Endothelial cell of umbilical vein (primary cell): ENCODE measurements at regions not wholly inside any gene's neighbourhood (a gene's known extent, or its start where the extent isn't known, plus 50 kb on each side); places are given as distances from the start of the nearest gene placed in this dataset.

Experiments
- BruUV-seq: library from RNA; stranded (reverse); fragments of 400-500 nt; replicated peaks from 2 replicates; lab custom pipeline; 2021; lab: Mats Ljungman, UMichigan
- CTCF ChIA-PET: fragments of 300-600, 350-600 bp; sonication (Branson Sonifier 250); formaldehyde crosslinking; loops from one replicate; lab custom pipeline; 2021; ENCODE audit warnings: antibody characterized with exemption, inconsistent platforms; lab: Charles Lee
- POLR2A ChIA-PET: fragments of 300-600, 350-600 bp; sonication (Branson Sonifier 250); formaldehyde crosslinking; loops from one replicate; lab custom pipeline; 2021; ENCODE audit warnings: antibody characterized with exemption, inconsistent platforms; lab: Charles Lee
- DNase-seq: peaks from one replicate; pipeline ENCODE4 v3.0.0-alpha.2; 2011; ENCODE audit warnings: low read depth, low spot score
- FAIRE-seq: peaks from 2 replicates; lab custom pipeline; 2011; peaks lifted over from hg19 to GRCh38; lab: Jason Lieb, UNC
- H2AFZ ChIP-seq: 2 replicates; pipeline ENCODE4 v1.6.0; 2012; ENCODE audit warnings: low read depth, low read length, control low read depth, inconsistent platforms
- H3K27ac ChIP-seq: 2 replicates; pipeline ENCODE4 v1.5.1; 2011; ENCODE audit warnings: low read depth, mild to moderate bottlenecking, control low read depth, low read length, moderate library complexity; ENCODE audit not compliant: insufficient read depth
- H3K27me3 ChIP-seq, 2 experiments: 2 replicates each; pipeline versions ENCODE4 v1.6.0 to v1.6.1; 2011; ENCODE audit warnings: low read length in 2 of 2, mixed read lengths in 1 of 2; ENCODE audit not compliant: control insufficient read depth in 2 of 2, insufficient read depth in 2 of 2
- H3K36me3 ChIP-seq, 2 experiments: 2 replicates in 1 of 2; 3 replicates in 1 of 2; pipeline ENCODE4 v1.5.1; 2011; ENCODE audit warnings: low read length in 2 of 2, mild to moderate bottlenecking in 1 of 2, moderate library complexity in 1 of 2; ENCODE audit not compliant: control insufficient read depth in 2 of 2, insufficient read depth in 2 of 2; ENCODE audit errors: extremely low read depth in 1 of 2
- H3K4me1 ChIP-seq: 3 replicates; pipeline ENCODE4 v1.5.1; 2011; ENCODE audit warnings: mild to moderate bottlenecking, low read length; ENCODE audit not compliant: control insufficient read depth, insufficient read depth; ENCODE audit errors: extremely low read depth
- H3K4me2 ChIP-seq: 2 replicates; pipeline ENCODE4 v1.6.1; 2011; ENCODE audit warnings: low read length, control low read depth, mixed read lengths; ENCODE audit not compliant: insufficient read depth
- H3K4me3 ChIP-seq, 3 experiments: fragments of 200-600 bp in 1 of 3; sonication (generic), shearing (Covaris generic) in 1 of 3; replicated peaks in 1 of 3; 2 replicates each; pipeline ENCODE4 v1.5.1; 2011 to 2016; ENCODE audit warnings: control low read depth in 3 of 3, low read length in 3 of 3, mild to moderate bottlenecking in 2 of 3, inconsistent platforms in 1 of 3, low read depth in 1 of 3, moderate library complexity in 1 of 3; ENCODE audit not compliant: insufficient read depth in 1 of 3
- H3K79me2 ChIP-seq: 2 replicates; pipeline ENCODE4 v1.6.0; 2012; ENCODE audit warnings: low read length, inconsistent platforms; ENCODE audit not compliant: control insufficient read depth, insufficient read depth
- H3K9ac ChIP-seq: replicated peaks from 2 replicates; pipeline ENCODE3; 2011; ENCODE audit warnings: low read length, control low read depth; ENCODE audit not compliant: insufficient read depth; ENCODE audit errors: extremely low read depth
- H3K9me1 ChIP-seq: replicated peaks from 3 replicates; pipeline ENCODE4 v1.6.0; 2011; ENCODE audit warnings: mild to moderate bottlenecking, low read length; ENCODE audit not compliant: control insufficient read depth, insufficient read depth; ENCODE audit errors: extremely low read depth
- H3K9me3 ChIP-seq: replicated peaks from 2 replicates; pipeline ENCODE4 v1.5.1; 2012; ENCODE audit warnings: low read length, inconsistent platforms; ENCODE audit not compliant: control insufficient read depth, insufficient read depth
- H4K20me1 ChIP-seq: replicated peaks from 2 replicates; pipeline ENCODE3; 2011; ENCODE audit warnings: mild to moderate bottlenecking, low read length; ENCODE audit not compliant: control insufficient read depth, insufficient read depth; ENCODE audit errors: extremely low read depth
- FOS ChIP-seq: IDR thresholded peaks from 2 replicates; pipeline ENCODE4 v1.6.1; 2011; ENCODE audit warnings: mild to moderate bottlenecking, low read length, moderate library complexity, borderline replicate concordance; ENCODE audit not compliant: insufficient read depth
- GATA2 ChIP-seq: IDR thresholded peaks from 2 replicates; pipeline ENCODE4 v1.7.0; 2011; ENCODE audit warnings: low read depth, mild to moderate bottlenecking, moderate library complexity, mixed read lengths, low read length; ENCODE audit not compliant: insufficient read length, insufficient read depth
- JUN ChIP-seq: IDR thresholded peaks from 2 replicates; pipeline ENCODE4 v1.6.1; 2011; ENCODE audit warnings: borderline replicate concordance, low read depth; ENCODE audit not compliant: insufficient read length, insufficient read depth
- MYC ChIP-seq: IDR thresholded peaks from one replicate; pipeline ENCODE4 v1.6.1; 2011; ENCODE audit warnings: mild to moderate bottlenecking, low read depth, low read length
- POLR2A ChIP-seq: IDR thresholded peaks from 2 replicates; pipeline ENCODE4 v1.6.1; 2012; ENCODE audit warnings: low read depth, mild to moderate bottlenecking, control low read depth, low read length
- POLR2AphosphoS5 ChIP-seq: IDR thresholded peaks from 2 replicates; pipeline ENCODE4 v1.6.1; 2012; ENCODE audit warnings: low read depth, mild to moderate bottlenecking, control low read depth, low read length, moderate library complexity; ENCODE audit not compliant: insufficient read depth
- dilution Hi-C: fragments of 300-500 bp; cut with MboI; formaldehyde crosslinking; loops from one replicate; pipeline ENCODE4 v1.15.0; 2019; ENCODE audit warnings: low sequenced_read_pairs; ENCODE audit not compliant: extremely low pct_ligation_motif_present
- intact Hi-C: fragments of 100-400 bp; cut with micrococcal nuclease; formaldehyde crosslinking; loops from one replicate; pipeline ENCODE4 v1.10.0; 2022
- TF ChIP-seq, protein P1 (sequence below), 2 donors: IDR thresholded peaks; 1 replicate in 1 of 2; 2 replicates in 1 of 2; pipeline ENCODE4 v1.5.1; 2011; ENCODE audit warnings: low read length in 2 of 2, mild to moderate bottlenecking in 2 of 2, moderate library complexity in 2 of 2, control low read depth in 1 of 2, inconsistent platforms in 1 of 2, low read depth in 1 of 2; ENCODE audit not compliant: insufficient read depth in 1 of 2; ENCODE audit errors: extremely low read depth in 1 of 2
- TF ChIP-seq, protein P2 (sequence below): IDR thresholded peaks from 2 replicates; pipeline ENCODE4 v1.6.1; 2011; ENCODE audit not compliant: insufficient read depth, insufficient read length

DNA sequence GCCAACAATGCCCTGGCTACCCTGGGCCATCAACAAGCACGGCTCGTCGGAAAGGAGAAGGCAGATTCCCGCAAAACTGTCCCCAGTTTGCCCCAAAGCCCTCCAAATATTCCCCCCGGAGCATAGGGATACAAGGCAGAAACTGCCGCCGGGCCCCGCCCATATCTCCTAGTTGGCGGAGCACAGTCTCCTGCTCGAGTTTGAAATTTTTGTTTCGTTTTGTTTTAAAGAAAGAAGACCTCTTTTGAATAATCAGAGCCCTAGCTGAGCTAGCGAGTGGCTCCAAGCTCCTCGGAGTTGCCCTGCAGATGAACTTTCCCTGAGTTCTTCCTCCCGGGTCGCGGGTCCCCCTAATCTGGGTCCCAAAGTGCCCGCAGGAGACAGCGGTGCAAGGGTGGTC lies 138.1 kb upstream of the ZIC3 start:
- BruUV-seq: no TSS peak
- CTCF ChIA-PET: no interaction called here
- FAIRE-seq: no peak

DNA sequence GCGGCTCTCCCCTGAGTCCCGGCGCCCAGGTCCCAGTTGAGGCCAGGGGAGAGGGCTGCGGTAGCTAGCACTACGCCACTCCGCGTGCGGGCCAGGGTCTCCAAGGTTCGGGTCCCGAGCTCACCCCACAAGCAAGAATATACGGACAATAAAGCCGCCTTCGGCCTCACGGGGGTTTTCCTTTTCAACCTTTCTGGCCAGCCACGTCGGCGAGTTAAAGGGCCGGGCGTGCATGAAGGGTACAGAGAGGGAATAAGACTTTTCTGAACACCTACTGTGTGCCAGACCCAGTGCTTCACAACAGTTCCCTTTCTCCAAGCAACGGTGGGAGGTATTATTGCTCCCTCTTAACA lies 138.5 kb upstream of the ZIC3 start:
- H3K4me3 ChIP-seq: no peak overlapping the region
- no peak overlapping the region for H2AFZ ChIP-seq
- no peaks in the 10 kb centered on the region for H3K9me1 ChIP-seq
- DNase-seq (no peak), FAIRE-seq (no peak)
- no peaks in the 10 kb centered on the region for H3K9me3 ChIP-seq
- CTCF ChIA-PET: no interaction called here
- no peaks in the 10 kb centered on the region for H3K79me2 ChIP-seq
- TF ChIP-seq JUN: no peak
- TF ChIP-seq GATA2: no peak
- TF ChIP-seq, protein P1, sequence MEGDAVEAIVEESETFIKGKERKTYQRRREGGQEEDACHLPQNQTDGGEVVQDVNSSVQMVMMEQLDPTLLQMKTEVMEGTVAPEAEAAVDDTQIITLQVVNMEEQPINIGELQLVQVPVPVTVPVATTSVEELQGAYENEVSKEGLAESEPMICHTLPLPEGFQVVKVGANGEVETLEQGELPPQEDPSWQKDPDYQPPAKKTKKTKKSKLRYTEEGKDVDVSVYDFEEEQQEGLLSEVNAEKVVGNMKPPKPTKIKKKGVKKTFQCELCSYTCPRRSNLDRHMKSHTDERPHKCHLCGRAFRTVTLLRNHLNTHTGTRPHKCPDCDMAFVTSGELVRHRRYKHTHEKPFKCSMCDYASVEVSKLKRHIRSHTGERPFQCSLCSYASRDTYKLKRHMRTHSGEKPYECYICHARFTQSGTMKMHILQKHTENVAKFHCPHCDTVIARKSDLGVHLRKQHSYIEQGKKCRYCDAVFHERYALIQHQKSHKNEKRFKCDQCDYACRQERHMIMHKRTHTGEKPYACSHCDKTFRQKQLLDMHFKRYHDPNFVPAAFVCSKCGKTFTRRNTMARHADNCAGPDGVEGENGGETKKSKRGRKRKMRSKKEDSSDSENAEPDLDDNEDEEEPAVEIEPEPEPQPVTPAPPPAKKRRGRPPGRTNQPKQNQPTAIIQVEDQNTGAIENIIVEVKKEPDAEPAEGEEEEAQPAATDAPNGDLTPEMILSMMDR (IDR thresholded peaks at IDR 0.05; ENCODE audit: extremely low read depth in 1 of 2, insufficient read depth in 1 of 2, low read depth in 1 of 2, low read length in 2 of 2): no peak
- TF ChIP-seq POLR2AphosphoS5: no peak
- no peak for TF ChIP-seq POLR2A
- dilution Hi-C loops (no loop called here), intact Hi-C loops (no loop called here)
- H3K4me1 ChIP-seq: no peaks in the 10 kb centered on the region
- no peak overlapping the region for H3K27ac ChIP-seq
- H4K20me1 ChIP-seq: no peaks in the 10 kb centered on the region
- BruUV-seq: no TSS peak
- H3K4me2 ChIP-seq: no peak overlapping the region
- peaks cover 15 to 35% of the 10 kb centered on the region in 2 experiments for H3K27me3 ChIP-seq
- no peak overlapping the region for H3K9ac ChIP-seq
- POLR2A ChIA-PET: no interaction called here
- H3K36me3 ChIP-seq: no peaks in the 10 kb centered on the region

More for the DNA sequence above, 138.1 kb upstream of the ZIC3 start:
- H3K4me2 ChIP-seq: peak overlapping the region; percentile 29
- H3K4me1 ChIP-seq: no peaks in the 10 kb centered on the region
- no peaks in the 10 kb centered on the region for H3K9me3 ChIP-seq
- dilution Hi-C loops (no loop called here), intact Hi-C loops (no loop called here)
- H4K20me1 ChIP-seq: no peaks in the 10 kb centered on the region
- H3K36me3 ChIP-seq: no peaks in the 10 kb centered on the region
- DNase-seq: no peak
- no peaks in the 10 kb centered on the region for H3K9me1 ChIP-seq
- POLR2A ChIA-PET: no interaction called here
- H3K9ac ChIP-seq: no peak overlapping the region
- peak overlapping the region in 1 of 3 experiments; percentile 12 for H3K4me3 ChIP-seq
- H3K79me2 ChIP-seq: no peaks in the 10 kb centered on the region
- no peak overlapping the region for H2AFZ ChIP-seq
- no peak overlapping the region for H3K27ac ChIP-seq
- H3K27me3 ChIP-seq: peaks cover 15 to 35% of the 10 kb centered on the region in 2 experiments
- no peak for TF ChIP-seq POLR2A
- TF ChIP-seq, protein P1 (IDR thresholded peaks at IDR 0.05; ENCODE audit: extremely low read depth in 1 of 2, insufficient read depth in 1 of 2, low read depth in 1 of 2, low read length in 2 of 2): no peak
- TF ChIP-seq, protein P2, sequence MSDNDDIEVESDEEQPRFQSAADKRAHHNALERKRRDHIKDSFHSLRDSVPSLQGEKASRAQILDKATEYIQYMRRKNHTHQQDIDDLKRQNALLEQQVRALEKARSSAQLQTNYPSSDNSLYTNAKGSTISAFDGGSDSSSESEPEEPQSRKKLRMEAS: no peak
- TF ChIP-seq MYC: no peak
- TF ChIP-seq FOS: no peak
- no peak for TF ChIP-seq POLR2AphosphoS5
